ENCODE measurements at regions not wholly inside any gene's neighbourhood (a gene's known extent, or its start where the extent isn't known, plus 50 kb on each side); places are given as distances from the start of the nearest gene placed in this dataset.

DNA sequence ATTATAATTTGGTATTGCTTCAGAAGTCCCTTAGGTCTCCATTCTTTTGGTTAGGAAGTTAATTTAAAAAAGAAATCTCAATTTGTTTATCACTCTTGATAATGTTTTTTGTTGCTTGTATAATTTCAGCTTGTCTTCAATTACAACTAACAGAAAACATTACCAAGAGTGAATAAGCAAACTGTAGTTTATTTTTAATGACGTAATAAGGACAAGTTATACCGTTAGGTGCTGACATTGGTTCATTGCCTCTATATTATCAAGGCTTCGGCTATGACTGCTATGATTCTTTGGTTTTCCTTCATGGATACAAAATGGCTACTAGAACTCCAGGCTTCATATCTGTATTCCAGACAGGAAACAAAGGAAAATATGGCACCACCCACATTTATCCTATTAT lies 220.6 kb downstream of the PTGER3 start:
- TF ChIP-seq, protein P1, sequence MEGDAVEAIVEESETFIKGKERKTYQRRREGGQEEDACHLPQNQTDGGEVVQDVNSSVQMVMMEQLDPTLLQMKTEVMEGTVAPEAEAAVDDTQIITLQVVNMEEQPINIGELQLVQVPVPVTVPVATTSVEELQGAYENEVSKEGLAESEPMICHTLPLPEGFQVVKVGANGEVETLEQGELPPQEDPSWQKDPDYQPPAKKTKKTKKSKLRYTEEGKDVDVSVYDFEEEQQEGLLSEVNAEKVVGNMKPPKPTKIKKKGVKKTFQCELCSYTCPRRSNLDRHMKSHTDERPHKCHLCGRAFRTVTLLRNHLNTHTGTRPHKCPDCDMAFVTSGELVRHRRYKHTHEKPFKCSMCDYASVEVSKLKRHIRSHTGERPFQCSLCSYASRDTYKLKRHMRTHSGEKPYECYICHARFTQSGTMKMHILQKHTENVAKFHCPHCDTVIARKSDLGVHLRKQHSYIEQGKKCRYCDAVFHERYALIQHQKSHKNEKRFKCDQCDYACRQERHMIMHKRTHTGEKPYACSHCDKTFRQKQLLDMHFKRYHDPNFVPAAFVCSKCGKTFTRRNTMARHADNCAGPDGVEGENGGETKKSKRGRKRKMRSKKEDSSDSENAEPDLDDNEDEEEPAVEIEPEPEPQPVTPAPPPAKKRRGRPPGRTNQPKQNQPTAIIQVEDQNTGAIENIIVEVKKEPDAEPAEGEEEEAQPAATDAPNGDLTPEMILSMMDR (IDR thresholded peaks at IDR 0.05), result no peak
- TF ChIP-seq POLR2A (IDR thresholded peaks at IDR 0.05), result no peak
